NCI-H187 treated with DMSO at 0.1 percent for 48 hours (cell line): ENCODE measurements at regions not wholly inside any gene's neighbourhood (a gene's known extent, or its start where the extent isn't known, plus 50 kb on each side); places are given as distances from the start of the nearest gene placed in this dataset.
A peak's percentile ranks its signal among the peaks of the same experiment; 100 is the strongest.
"Not testable (repeated sequence)": the region's sequence is repeated elsewhere in the genome, so short reads cannot be mapped to it uniquely, and the experiment has no call there.

Experiments used
- DNase-seq: peaks from one replicate; lab custom pipeline; 2025; lab: John Stamatoyannopoulos, UW

- no peak for DNase-seq
Observed at GRCh38 chr4:26239801-26240200, 81.0 kb upstream of the RBPJ start.

GRCh38 chr4:26241179-26241578 is 79.6 kb upstream of the RBPJ start:
- DNase-seq: no peak

GRCh38 chr4:26242451-26242850 is 78.4 kb upstream of the RBPJ start:
- no peak for DNase-seq

- not testable (repeated sequence) for DNase-seq
Observed at GRCh38 chr4:26244138-26244537, 76.7 kb upstream of the RBPJ start.

GRCh38 chr4:26248647-26249046 is 72.2 kb upstream of the RBPJ start:
- DNase-seq: no peak

- no peak for DNase-seq
Observed at GRCh38 chr4:26252349-26253025, 68.3 kb upstream of the RBPJ start.

GRCh38 chr4:26253968-26254367 is 66.8 kb upstream of the RBPJ start:
- DNase-seq: no peak

GRCh38 chr4:26255989-26256388 is 64.8 kb upstream of the RBPJ start:
- no peak for DNase-seq

- DNase-seq: not testable (repeated sequence)
Observed at GRCh38 chr4:26257444-26257843, 63.4 kb upstream of the RBPJ start.

GRCh38 chr4:26257850-26258249 is 63.0 kb upstream of the RBPJ start:
- no peak for DNase-seq

GRCh38 chr4:26260571-26260970 is 60.2 kb upstream of the RBPJ start:
- no peak for DNase-seq

- no peak for DNase-seq
Observed at GRCh38 chr4:26261405-26261804, 59.4 kb upstream of the RBPJ start.

- DNase-seq: peak; percentile 35
Observed at GRCh38 chr4:26263165-26263564, 57.6 kb upstream of the RBPJ start.

GRCh38 chr4:26264109-26264508 is 56.7 kb upstream of the RBPJ start:
- DNase-seq: no peak

- DNase-seq: no peak
Observed at GRCh38 chr4:26267087-26267486, 53.7 kb upstream of the RBPJ start.

- DNase-seq: no peak
Observed at GRCh38 chr4:26268246-26268645, 52.6 kb upstream of the RBPJ start.

- DNase-seq: no peak
Observed at GRCh38 chr4:26269038-26269437, 51.8 kb upstream of the RBPJ start.
